B cell (primary cell): ENCODE measurements at regions not wholly inside any gene's neighbourhood (a gene's known extent, or its start where the extent isn't known, plus 50 kb on each side); places are given as distances from the start of the nearest gene placed in this dataset.

ENCODE experiments used
- ATAC-seq: fragments of 200-7000 bp; cut with Tn5 transposase; one replicate; pipeline ENCODE4 v1.10.0; 2021; ENCODE audit warnings: low read depth, mild to moderate bottlenecking, moderate number of reproducible peaks, moderate library complexity
- CTCF ChIA-PET: fragments of 350-600 bp; sonication (Branson Sonifier 250); formaldehyde crosslinking; loops from one replicate; lab custom pipeline; 2021; ENCODE audit warnings: antibody characterized with exemption, inconsistent platforms; lab: Charles Lee
- POLR2A ChIA-PET: fragments of 350-600 bp; sonication (Branson Sonifier 250); formaldehyde crosslinking; loops from one replicate; lab custom pipeline; 2021; ENCODE audit warnings: antibody characterized with exemption; lab: Charles Lee
- DNase-seq: peaks from one replicate; pipeline ENCODE4 v3.0.0; 2013
- H2AFZ ChIP-seq: 2 replicates; pipeline ENCODE4 v1.6.1; 2012; ENCODE audit warnings: mild to moderate bottlenecking, low read depth, low read length; ENCODE audit not compliant: insufficient read depth, poor library complexity, severe bottlenecking
- H3K27ac ChIP-seq, 2 donors: 1 replicate in 1 of 2; 2 replicates in 1 of 2; pipeline ENCODE4 v1.5.1; 2012 to 2013; ENCODE audit warnings: low read length in 2 of 2, mild to moderate bottlenecking in 2 of 2, moderate library complexity in 1 of 2
- H3K27me3 ChIP-seq, 4 experiments: fragments of 200-600 bp in 1 of 4; sonication (generic) in 1 of 4; replicated peaks in 1 of 4; 1 replicate in 2 of 4; 2 replicates in 2 of 4; pipeline versions ENCODE4 v1.6.1 to v1.7.0; 2013 to 2016; ENCODE audit warnings: low read length in 3 of 4, mild to moderate bottlenecking in 2 of 4, mixed read lengths in 1 of 4, moderate library complexity in 1 of 4; ENCODE audit not compliant: insufficient read depth in 4 of 4, control insufficient read depth in 3 of 4; ENCODE audit errors: control extremely low read depth in 1 of 4
- H3K36me3 ChIP-seq, 2 experiments: replicated peaks in 1 of 2; 1 replicate in 1 of 2; 2 replicates in 1 of 2; pipeline versions ENCODE4 v1.6.1 to v1.7.1; 2013; ENCODE audit warnings: low read length in 1 of 2; ENCODE audit not compliant: insufficient read depth in 2 of 2, control insufficient read depth in 1 of 2; ENCODE audit errors: control extremely low read depth in 1 of 2, extremely low read depth in 1 of 2
- H3K4me1 ChIP-seq, 2 donors: fragments of 200-600 bp in 1 of 2; sonication (generic) in 1 of 2; 1 replicate in 1 of 2; 2 replicates in 1 of 2; pipeline versions ENCODE4 v1.5.1 to v1.6.1; 2013 to 2017; ENCODE audit warnings: low read length in 2 of 2; ENCODE audit not compliant: control insufficient read depth in 2 of 2, insufficient read depth in 2 of 2
- H3K4me2 ChIP-seq: replicated peaks from 2 replicates; pipeline ENCODE3; 2012; ENCODE audit warnings: mild to moderate bottlenecking, low read depth, low read length; ENCODE audit not compliant: poor library complexity, severe bottlenecking
- H3K4me3 ChIP-seq, 5 experiments: fragments of 200-600 bp in 1 of 5; sonication (generic) in 1 of 5; 1 replicate in 3 of 5; 2 replicates in 2 of 5; pipeline versions ENCODE4 v1.5.1 to v1.7.0; 2011 to 2016; ENCODE audit warnings: low read length in 4 of 5, mild to moderate bottlenecking in 4 of 5, low read depth in 2 of 5, control low read depth in 1 of 5, moderate library complexity in 1 of 5; ENCODE audit not compliant: insufficient read depth in 1 of 5; ENCODE audit errors: control extremely low read depth in 1 of 5, extremely low read depth in 1 of 5
- H3K79me2 ChIP-seq: fragments of 200-600 bp; sonication (generic); one replicate; pipeline ENCODE4 v1.6.0; 2016; ENCODE audit warnings: low read length; ENCODE audit not compliant: control insufficient read depth, insufficient read depth
- H3K9ac ChIP-seq: fragments of 200-600 bp; sonication (generic); 2 replicates; pipeline ENCODE4 v1.6.1; 2017; ENCODE audit warnings: mild to moderate bottlenecking, low read length, moderate library complexity
- H3K9me3 ChIP-seq, 3 donors: one replicate each; pipeline versions ENCODE4 v1.6.1 to v1.7.1; 2013; ENCODE audit warnings: low read length in 2 of 3; ENCODE audit not compliant: control insufficient read depth in 2 of 3, insufficient read depth in 1 of 3; ENCODE audit errors: control extremely low read depth in 1 of 3
- H4K20me1 ChIP-seq: 2 replicates; pipeline ENCODE4 v1.6.0; 2012; ENCODE audit warnings: mild to moderate bottlenecking, low read length; ENCODE audit not compliant: insufficient read depth, control insufficient read depth, poor library complexity, severe bottlenecking
- H3K27ac Mint-ChIP-seq: one replicate; pipeline ENCODE4 v1.8.0; 2021; ENCODE audit warnings: mixed read lengths
- H3K27me3 Mint-ChIP-seq: one replicate; pipeline ENCODE4 v1.8.0; 2021; ENCODE audit warnings: mixed read lengths
- H3K4me1 Mint-ChIP-seq: one replicate; pipeline ENCODE4 v1.8.0; 2021; ENCODE audit warnings: mixed read lengths
- H3K4me3 Mint-ChIP-seq: one replicate; pipeline ENCODE4 v1.8.0; 2021; ENCODE audit warnings: mixed read lengths
- H3K9me3 Mint-ChIP-seq: one replicate; pipeline ENCODE4 v1.8.0; 2022; ENCODE audit warnings: mixed read lengths; ENCODE audit not compliant: insufficient read depth
- CTCF ChIP-seq: fragments of 200-600 bp; IDR thresholded peaks from one replicate; pipeline ENCODE4 v1.8.0; 2022; ENCODE audit warnings: antibody characterized with exemption, mild to moderate bottlenecking
- EZH2 ChIP-seq: IDR thresholded peaks from 2 replicates; pipeline ENCODE4 v1.6.1; 2012; ENCODE audit warnings: borderline replicate concordance, low read depth, mild to moderate bottlenecking, moderate library complexity, low read length; ENCODE audit not compliant: insufficient read depth, poor library complexity, severe bottlenecking
- WGBS: methylation state at CpG from one replicate; pipeline ENCODE4 v1.1.5; 2013; ENCODE audit warnings: missing lambda C conversion rate; ENCODE audit not compliant: insufficient coverage; 5-methylcytosine and 5-hydroxymethylcytosine counted together
- intact Hi-C: fragments of 100-400 bp; cut with micrococcal nuclease; formaldehyde crosslinking; loops from one replicate; pipeline ENCODE4 v1.10.0; 2022

- H3K27me3 ChIP-seq = peaks cover 0 to 4% (median 0%) of the 10 kb centered on the region in 4 experiments
- ATAC-seq = no peak
Observed at GRCh38 chr20:47863315-47863965, 78.2 kb upstream of the SULF2 start.

More at GRCh38 chr20:47863315-47863965, 78.2 kb upstream of the SULF2 start:
- H3K4me2 ChIP-seq = no peak overlapping the region
- no peaks in the 10 kb centered on the region for H3K79me2 ChIP-seq
- H3K4me3 Mint-ChIP-seq = no peak overlapping the region
- H3K27ac ChIP-seq = no peak overlapping the region
- no peak overlapping the region for H3K9ac ChIP-seq
- H4K20me1 ChIP-seq = no peaks in the 10 kb centered on the region
- peaks cover 19% of the 10 kb centered on the region for H3K27me3 Mint-ChIP-seq
- H3K9me3 ChIP-seq = peaks cover 1 to 9% (median 7%) of the 10 kb centered on the region in 3 donors
- TF ChIP-seq CTCF = no peak
- no peak for TF ChIP-seq EZH2
- no peak overlapping the region for H3K4me3 ChIP-seq
- H3K9me3 Mint-ChIP-seq = peaks cover 5% of the 10 kb centered on the region
- no peak overlapping the region for H3K27ac Mint-ChIP-seq
- ChIA-PET POLR2A (no interaction called here), CTCF (no interaction called here)
- no CpG with 5 or more reads among the region's 3 CpGs for WGBS
- no peaks in the 10 kb centered on the region for H3K4me1 Mint-ChIP-seq
- H2AFZ ChIP-seq = no peak overlapping the region
- H3K4me1 ChIP-seq = no peaks in the 10 kb centered on the region
- DNase-seq = no peak
- intact Hi-C loops = no loop called here
- no peaks in the 10 kb centered on the region for H3K36me3 ChIP-seq
